ENCODE measurements at regions not wholly inside any gene's neighbourhood (a gene's known extent, or its start where the extent isn't known, plus 50 kb on each side); places are given as distances from the start of the nearest gene placed in this dataset.

DNA sequence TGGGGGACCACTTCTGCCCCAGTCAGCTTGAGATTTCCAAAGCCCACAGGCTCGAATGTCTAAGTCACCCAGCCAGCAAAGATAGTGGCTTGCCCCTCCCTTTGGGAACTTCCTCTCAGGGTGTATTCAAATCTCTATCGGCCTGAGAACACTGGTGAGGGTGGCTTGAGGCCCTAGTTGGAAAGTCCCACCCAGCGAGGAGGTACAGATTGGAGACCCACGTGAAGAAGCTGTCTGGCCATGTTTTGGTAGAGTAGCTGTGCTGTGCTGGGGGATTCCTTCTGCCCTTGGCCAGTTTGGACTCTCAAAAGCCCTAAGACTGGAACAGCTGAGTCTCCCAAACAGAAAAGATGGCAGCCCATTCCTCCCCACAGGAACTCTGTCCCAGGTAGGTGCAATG, 172.7 kb upstream of the RIOK2 start:
- DNase-seq (ENCODE audit: low read depth in 1 of 2, low spot score in 1 of 2), result no peak
- TF ChIP-seq JUND (IDR thresholded peaks at IDR 0.05; ENCODE audit: low read depth), result no peak
- in situ Hi-C loops (cut with HindIII; ENCODE audit: low pct_unique_long_range_greater_than_20kb, low sequenced_read_pairs), result no loop called here

DNA sequence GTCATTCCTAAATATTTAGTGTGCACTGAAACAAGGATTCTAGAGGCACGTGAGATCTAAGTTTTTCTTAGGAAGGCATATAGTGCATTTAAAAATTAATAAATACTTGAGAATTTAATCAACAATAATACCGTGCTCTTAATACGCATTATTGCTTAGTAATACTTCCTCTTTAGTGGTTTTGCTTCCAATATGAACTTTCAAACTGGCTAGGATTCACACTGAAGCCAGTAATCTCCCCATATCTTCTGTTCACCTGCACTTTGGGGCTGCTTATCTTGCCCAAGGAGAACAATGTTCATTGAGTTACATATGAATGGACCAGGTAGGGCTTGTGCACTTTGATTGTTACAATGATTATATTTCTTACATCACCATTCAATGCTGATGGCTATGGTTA, 180.5 kb upstream of the RIOK2 start:
- in situ Hi-C loops (cut with HindIII; ENCODE audit: low pct_unique_long_range_greater_than_20kb, low sequenced_read_pairs), result no loop called here
- DNase-seq (ENCODE audit: low read depth in 1 of 2, low spot score in 1 of 2), result no peak
- TF ChIP-seq JUND (IDR thresholded peaks at IDR 0.05; ENCODE audit: low read depth), result no peak

DNA sequence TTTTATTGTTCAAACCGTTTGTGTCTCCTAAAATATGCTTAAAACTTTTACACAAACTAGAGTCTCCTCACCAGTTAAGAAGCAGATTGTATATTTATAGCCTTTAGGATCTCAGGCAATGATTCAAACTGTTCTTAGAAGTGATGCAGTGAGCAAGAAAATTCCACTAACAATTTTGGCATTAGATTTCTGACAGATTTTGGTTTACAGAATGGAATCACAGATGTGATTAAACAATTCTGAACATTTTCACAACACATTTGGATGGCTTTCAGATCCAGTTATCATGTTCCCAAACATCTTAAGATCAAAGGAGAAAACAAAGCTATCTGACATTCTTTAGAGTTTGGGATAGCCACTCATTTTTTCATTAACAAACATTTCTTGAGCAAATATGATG, 181.7 kb upstream of the RIOK2 start:
- in situ Hi-C loops (cut with HindIII; ENCODE audit: low pct_unique_long_range_greater_than_20kb, low sequenced_read_pairs), result no loop called here
- no peak for DNase-seq (ENCODE audit: low read depth in 1 of 2, low spot score in 1 of 2)
- no peak for TF ChIP-seq JUND (IDR thresholded peaks at IDR 0.05; ENCODE audit: low read depth)

DNA sequence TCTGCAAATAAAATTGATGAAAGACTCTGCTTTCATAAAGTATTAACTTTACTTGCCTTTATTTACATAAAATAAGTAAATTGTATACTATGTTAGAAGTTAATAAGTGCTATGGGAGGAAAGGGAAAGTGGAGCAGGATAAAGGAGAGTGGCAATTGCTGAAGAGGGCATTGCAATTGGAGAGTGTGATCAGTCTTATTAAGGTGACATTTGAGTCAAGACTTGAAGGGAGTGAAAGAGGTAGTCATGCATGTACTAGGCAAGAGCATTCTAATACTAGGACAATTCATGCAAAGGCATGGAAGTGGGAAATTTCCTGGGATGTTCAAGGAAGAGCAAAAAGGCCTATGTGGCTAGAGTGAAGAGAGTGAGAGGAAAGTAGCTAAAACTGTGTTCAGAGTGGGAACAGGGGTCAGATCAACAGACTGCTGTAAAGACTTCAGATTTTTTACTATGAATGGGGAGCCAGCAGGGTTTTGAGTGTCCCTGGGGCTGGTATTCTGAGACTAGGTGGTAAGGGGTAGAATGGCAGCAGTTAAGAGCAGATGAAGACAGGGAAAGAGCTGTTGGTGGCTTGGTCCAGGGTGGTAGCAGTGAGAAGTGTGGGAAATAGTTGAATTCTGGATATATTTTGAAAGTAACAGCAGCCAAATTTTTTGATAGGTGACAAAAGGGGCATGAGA, 182.3 kb upstream of the RIOK2 start:
- no peak for DNase-seq (ENCODE audit: low read depth in 1 of 2, low spot score in 1 of 2)
- TF ChIP-seq JUND (IDR thresholded peaks at IDR 0.05; ENCODE audit: low read depth), result no peak
- in situ Hi-C loops (cut with HindIII; ENCODE audit: low pct_unique_long_range_greater_than_20kb, low sequenced_read_pairs), result no loop called here

DNA sequence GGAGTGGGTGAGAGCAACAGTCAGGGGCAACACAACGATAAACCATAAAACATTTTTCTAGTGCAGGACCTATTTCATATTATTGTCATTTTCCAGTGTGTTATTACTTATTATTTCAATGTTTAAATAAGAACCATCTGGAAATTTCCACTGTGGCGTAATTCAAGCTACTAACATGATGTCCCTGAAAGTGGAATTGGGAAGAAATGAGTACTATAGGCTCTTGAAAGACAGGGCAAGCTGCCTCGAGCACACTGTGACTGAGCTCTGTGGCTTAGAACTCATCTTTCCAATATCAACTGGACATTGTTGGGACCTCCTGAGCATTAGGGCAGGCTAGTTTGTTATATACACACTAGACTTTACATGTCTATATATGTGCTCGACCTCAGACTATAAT, 182.9 kb upstream of the RIOK2 start:
- in situ Hi-C loops (cut with HindIII; ENCODE audit: low pct_unique_long_range_greater_than_20kb, low sequenced_read_pairs), result no loop called here
- no peak for TF ChIP-seq JUND (IDR thresholded peaks at IDR 0.05; ENCODE audit: low read depth)
- DNase-seq (ENCODE audit: low read depth in 1 of 2, low spot score in 1 of 2), result no peak

DNA sequence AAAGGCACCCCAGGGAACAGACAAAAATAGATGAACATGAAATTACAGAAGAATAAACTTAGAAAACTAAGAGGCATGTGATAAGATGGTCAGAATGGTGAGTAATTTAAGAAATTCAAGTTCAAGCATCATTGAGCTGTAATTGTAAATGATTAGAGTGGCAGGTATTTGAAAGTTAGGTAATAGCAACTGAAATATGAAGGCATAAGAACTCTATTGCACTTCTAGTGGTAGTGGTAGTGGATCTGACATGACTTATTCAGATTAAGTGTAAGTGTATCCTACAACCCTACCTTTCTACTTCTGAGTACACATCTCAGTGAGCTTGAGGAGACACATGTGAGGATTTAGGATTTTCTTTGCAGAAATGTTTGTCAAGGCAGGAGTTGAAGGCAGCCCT, 192.9 kb upstream of the RIOK2 start:
- no peak for TF ChIP-seq JUND (IDR thresholded peaks at IDR 0.05; ENCODE audit: low read depth)
- in situ Hi-C loops (cut with HindIII; ENCODE audit: low pct_unique_long_range_greater_than_20kb, low sequenced_read_pairs), result no loop called here
- DNase-seq (ENCODE audit: low read depth in 1 of 2, low spot score in 1 of 2), result no peak

DNA sequence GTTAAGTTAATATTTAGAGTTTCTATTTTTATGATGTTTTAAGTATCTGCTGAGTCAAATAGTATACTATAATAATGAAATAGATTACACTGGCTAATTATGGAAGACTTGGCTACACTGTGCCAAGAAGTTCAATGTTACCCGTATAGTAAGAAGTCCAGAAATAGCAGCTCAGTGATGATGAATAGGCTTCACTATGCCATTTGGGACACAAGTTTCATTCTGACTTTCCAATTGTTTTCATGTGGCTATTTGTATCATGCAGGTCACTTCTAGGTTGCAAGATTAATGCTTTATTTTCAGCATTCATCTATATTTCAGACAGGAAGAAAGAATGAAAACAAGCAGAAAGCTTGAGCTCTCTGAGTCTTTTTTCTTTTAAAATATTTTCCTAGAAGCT, 194.5 kb upstream of the RIOK2 start:
- TF ChIP-seq JUND (IDR thresholded peaks at IDR 0.05; ENCODE audit: low read depth), result no peak
- in situ Hi-C loops (cut with HindIII; ENCODE audit: low pct_unique_long_range_greater_than_20kb, low sequenced_read_pairs), result no loop called here
- DNase-seq (ENCODE audit: low read depth in 1 of 2, low spot score in 1 of 2), result no peak

DNA sequence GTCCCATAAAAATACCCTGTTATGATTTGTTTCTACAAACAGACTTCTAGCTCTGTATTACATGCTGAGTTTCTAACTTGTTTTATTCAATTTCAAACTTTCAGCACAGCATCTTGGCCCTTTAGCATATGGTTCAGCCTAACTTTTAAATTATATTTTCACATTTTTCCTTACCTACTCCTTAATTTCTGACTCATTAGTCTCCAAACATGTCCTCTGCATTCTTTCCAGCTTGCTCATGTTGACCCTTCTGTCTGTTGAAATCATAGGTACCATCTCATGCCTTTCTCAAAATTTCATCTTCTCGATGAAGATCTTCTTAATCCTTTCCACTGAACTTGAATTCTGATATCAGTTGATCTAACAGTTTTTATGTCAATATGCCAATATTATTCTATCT, 200.9 kb upstream of the RIOK2 start:
- no peak for TF ChIP-seq JUND (IDR thresholded peaks at IDR 0.05; ENCODE audit: low read depth)
- in situ Hi-C loops (cut with HindIII; ENCODE audit: low pct_unique_long_range_greater_than_20kb, low sequenced_read_pairs), result no loop called here
- no peak for DNase-seq (ENCODE audit: low read depth in 1 of 2, low spot score in 1 of 2)

DNA sequence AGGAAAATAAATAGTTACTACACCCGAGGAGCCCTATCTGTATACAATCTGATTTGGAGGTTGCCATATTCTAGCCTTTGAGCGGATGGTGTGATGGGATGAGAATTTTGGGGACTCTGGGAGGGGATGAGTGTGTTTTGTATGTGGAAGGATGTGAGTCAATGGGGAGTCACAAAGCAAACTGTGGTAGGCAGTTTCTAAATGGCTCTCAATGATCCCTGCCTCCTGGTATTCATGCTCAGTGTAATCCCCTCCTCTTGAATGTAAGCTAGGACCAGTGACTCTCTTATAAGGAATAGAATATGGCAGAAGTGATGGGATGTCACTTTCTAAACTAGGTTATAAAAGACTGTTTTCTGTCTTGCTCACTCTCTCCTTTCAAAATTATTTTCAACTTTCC, 205.7 kb upstream of the RIOK2 start:
- DNase-seq (ENCODE audit: low read depth in 1 of 2, low spot score in 1 of 2), result no peak
- in situ Hi-C loops (cut with HindIII; ENCODE audit: low pct_unique_long_range_greater_than_20kb, low sequenced_read_pairs), result no loop called here
- no peak for TF ChIP-seq JUND (IDR thresholded peaks at IDR 0.05; ENCODE audit: low read depth)

DNA sequence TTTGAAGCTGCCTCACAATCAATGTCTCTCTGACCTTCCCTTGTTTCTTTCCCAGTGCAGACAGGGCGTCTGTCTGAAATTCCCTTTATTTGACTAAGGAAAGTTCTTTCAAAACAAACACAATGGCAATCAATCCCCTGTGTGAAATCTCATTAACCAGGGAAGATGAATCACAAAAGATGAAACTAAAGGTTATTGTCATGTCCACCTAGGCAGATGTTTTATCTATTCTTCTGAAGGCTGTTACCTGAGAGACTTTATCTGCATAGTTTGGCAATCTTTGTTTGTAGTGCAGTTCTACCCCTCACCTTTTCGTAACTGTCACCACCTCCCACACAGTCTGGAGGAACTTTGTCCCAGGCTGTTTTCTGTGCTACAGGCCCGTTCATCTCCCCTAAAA, 217.5 kb upstream of the RIOK2 start:
- in situ Hi-C loops (cut with HindIII; ENCODE audit: low pct_unique_long_range_greater_than_20kb, low sequenced_read_pairs), result no loop called here
- DNase-seq (ENCODE audit: low read depth in 1 of 2, low spot score in 1 of 2), result no peak
- no peak for TF ChIP-seq JUND (IDR thresholded peaks at IDR 0.05; ENCODE audit: low read depth)

DNA sequence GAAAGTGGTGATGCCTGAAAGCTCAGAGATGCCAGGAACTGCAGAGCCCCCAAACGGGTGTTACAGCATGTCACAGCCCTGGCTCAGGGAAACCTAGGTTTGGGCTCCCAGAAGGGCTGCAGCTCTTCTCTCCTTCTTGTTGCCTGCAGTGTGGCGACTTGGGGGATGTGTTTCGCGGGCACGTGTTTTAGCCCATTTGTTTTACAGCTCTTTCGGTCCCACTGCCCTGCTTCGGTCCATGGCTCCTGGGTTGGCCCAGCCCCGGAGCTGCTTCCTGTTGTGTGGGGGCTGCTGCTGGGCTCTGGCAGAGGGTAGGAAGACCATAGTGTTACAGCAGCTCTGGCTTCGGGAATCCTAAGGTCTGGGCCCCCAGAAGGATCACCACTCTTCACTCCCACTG, 222.9 kb upstream of the RIOK2 start:
- in situ Hi-C loops (cut with HindIII; ENCODE audit: low pct_unique_long_range_greater_than_20kb, low sequenced_read_pairs), result no loop called here
- no peak for DNase-seq (ENCODE audit: low read depth in 1 of 2, low spot score in 1 of 2)
- TF ChIP-seq JUND (IDR thresholded peaks at IDR 0.05; ENCODE audit: low read depth), result no peak

DNA sequence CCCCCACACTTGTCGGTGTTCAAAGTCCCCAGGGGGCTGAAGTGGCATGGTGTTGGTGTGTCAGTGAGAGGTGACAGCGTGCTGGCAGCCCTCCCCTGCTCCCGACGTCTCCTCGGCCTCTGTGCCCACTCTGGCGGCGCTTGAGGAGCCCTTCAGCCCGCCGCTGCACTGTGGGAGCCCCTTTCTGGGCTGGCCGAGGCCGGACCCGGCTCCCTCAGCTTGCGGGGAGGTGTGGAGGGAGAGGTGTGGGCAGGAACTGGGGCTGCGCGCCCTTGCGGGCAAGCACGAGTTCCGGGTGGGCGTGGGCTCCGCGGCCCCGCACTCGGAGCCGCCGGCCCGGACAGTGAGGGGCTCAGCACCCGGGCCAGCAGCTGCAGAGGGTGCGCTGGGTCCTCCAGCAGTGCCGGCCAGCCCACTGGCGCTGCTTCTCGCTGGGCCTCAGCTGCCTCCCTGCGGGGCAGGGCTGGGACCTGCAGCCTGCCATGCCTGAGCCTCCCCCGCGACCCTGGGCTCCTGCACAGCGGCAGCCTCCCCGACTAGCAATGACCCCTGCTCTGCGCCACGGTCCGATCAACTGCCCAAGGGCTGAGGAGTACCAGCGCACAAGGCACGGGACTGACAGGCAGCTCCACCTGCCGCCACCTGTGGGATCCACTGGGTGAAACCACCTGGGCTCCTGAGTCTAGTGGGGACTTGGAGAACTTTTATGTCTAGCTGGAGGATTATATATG, 224.1 kb upstream of the RIOK2 start:
- TF ChIP-seq JUND (IDR thresholded peaks at IDR 0.05; ENCODE audit: low read depth), result no peak
- in situ Hi-C loops (cut with HindIII; ENCODE audit: low pct_unique_long_range_greater_than_20kb, low sequenced_read_pairs), result no loop called here
- no peak for DNase-seq (ENCODE audit: low read depth in 1 of 2, low spot score in 1 of 2)

DNA sequence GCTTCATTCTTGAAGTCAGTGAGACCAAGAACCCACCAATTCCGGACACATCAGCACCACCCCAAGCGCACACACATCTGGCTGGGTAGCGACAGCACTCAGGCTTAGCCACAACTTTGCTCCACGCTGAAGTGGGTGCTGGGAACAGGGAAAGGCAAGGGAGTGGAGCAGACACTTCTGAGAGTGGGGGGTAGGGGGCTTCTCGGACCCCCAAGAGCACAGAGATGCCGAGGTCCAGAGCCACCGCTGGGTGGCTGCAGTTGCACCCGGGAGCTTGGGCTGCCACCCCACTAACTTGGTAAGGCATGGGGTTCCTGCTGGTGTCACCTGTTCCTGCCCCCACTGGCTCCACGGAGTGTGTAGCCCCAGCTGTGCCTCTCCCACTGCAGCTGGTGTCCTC, 225.3 kb upstream of the RIOK2 start:
- TF ChIP-seq JUND (IDR thresholded peaks at IDR 0.05; ENCODE audit: low read depth), result no peak
- in situ Hi-C loops (cut with HindIII; ENCODE audit: low pct_unique_long_range_greater_than_20kb, low sequenced_read_pairs), result no loop called here
- DNase-seq (ENCODE audit: low read depth in 1 of 2, low spot score in 1 of 2), result no peak

DNA sequence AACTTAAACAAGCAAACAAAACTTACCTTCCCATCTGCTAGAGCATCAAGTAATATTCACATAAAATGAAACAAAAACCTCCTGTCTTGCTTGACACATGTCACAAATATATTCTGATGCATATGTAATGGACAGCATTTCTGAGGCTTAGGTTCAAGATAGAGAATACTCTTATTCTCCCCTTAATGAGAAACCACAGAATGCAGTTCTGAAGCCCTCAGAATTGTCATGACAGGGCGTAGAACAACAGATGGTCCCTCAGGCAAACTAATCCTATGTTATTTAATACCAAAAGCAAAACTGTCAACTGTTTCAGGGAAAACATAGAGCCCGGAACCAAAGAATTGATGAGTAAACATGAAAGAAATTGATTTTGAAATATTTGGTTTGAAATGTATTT, 229.9 kb upstream of the RIOK2 start:
- no peak for DNase-seq (ENCODE audit: low read depth in 1 of 2, low spot score in 1 of 2)
- no peak for TF ChIP-seq JUND (IDR thresholded peaks at IDR 0.05; ENCODE audit: low read depth)
- in situ Hi-C loops (cut with HindIII; ENCODE audit: low pct_unique_long_range_greater_than_20kb, low sequenced_read_pairs), result no loop called here

Data from T47D (cell line).